ENCODE measurements at regions not wholly inside any gene's neighbourhood (a gene's known extent, or its start where the extent isn't known, plus 50 kb on each side); places are given as distances from the start of the nearest gene placed in this dataset.

DNA sequence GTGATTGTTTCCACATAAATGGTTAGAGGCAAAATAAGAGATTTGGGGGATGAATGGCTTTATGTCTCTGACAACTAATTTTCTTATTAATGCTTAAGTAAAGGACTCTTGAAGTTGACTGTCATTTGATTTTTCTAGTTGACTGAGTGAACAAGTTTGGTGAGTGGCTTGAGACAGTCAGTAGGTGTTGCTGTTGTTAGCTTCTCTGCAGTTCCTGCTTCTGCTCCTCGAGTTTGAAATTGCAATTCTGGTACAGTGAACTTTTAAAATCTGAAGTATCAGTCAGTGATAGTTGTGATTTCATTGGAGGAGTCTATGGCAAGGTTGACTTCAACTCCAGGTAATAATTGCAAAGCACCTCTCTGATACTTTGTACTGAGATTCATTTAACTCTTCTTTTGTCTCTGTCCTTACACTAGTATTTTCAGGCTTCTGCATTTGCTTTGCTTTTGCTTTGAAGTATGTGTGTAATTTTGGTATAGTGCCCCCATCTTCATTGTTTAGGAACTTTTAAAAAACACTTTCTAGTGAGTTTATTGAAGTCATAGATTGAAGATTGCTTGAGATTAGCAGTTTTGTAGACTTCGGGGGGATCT, 415.5 kb downstream of the PCNX1 start:
- TF ChIP-seq EP300 (IDR thresholded peaks at IDR 0.05) (no peak), POLR2AphosphoS5 (IDR thresholded peaks at IDR 0.05) (no peak), POLR2A (IDR thresholded peaks at IDR 0.05) (no peak)
- TF ChIP-seq, protein P1, sequence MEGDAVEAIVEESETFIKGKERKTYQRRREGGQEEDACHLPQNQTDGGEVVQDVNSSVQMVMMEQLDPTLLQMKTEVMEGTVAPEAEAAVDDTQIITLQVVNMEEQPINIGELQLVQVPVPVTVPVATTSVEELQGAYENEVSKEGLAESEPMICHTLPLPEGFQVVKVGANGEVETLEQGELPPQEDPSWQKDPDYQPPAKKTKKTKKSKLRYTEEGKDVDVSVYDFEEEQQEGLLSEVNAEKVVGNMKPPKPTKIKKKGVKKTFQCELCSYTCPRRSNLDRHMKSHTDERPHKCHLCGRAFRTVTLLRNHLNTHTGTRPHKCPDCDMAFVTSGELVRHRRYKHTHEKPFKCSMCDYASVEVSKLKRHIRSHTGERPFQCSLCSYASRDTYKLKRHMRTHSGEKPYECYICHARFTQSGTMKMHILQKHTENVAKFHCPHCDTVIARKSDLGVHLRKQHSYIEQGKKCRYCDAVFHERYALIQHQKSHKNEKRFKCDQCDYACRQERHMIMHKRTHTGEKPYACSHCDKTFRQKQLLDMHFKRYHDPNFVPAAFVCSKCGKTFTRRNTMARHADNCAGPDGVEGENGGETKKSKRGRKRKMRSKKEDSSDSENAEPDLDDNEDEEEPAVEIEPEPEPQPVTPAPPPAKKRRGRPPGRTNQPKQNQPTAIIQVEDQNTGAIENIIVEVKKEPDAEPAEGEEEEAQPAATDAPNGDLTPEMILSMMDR (IDR thresholded peaks at IDR 0.05) = peak; percentile 36 to 60 (median 42)

Measured in sigmoid colon (tissue), 4 donors.